Activated CD8-positive, alpha-beta T cell treated with anti-CD3 and anti-CD28 coated beads for 36 hours (primary cell): ENCODE measurements at regions not wholly inside any gene's neighbourhood (a gene's known extent, or its start where the extent isn't known, plus 50 kb on each side); places are given as distances from the start of the nearest gene placed in this dataset.

ENCODE experiments used
- ATAC-seq: fragments of 200-7000 bp; cut with Tn5 transposase; one replicate; pipeline ENCODE4 v1.10.0; 2021; ENCODE audit warnings: mild to moderate bottlenecking, moderate library complexity
- CTCF ChIA-PET: fragments of 350-600 bp; sonication (Branson Sonifier 250); formaldehyde crosslinking; loops from one replicate; lab custom pipeline; 2021; ENCODE audit warnings: antibody characterized with exemption; lab: Charles Lee
- POLR2A ChIA-PET: fragments of 350-600 bp; sonication (Branson Sonifier 250); formaldehyde crosslinking; loops from one replicate; lab custom pipeline; 2021; ENCODE audit warnings: antibody characterized with exemption; lab: Charles Lee
- DNase-seq: peaks from one replicate; pipeline ENCODE4 v3.0.0-alpha.2; 2020
- H3K27ac Mint-ChIP-seq: one replicate; pipeline ENCODE4 v1.8.0; 2021; ENCODE audit warnings: mild to moderate bottlenecking, mixed read lengths
- H3K27me3 Mint-ChIP-seq: one replicate; pipeline ENCODE4 v1.8.0; 2021; ENCODE audit warnings: mixed read lengths
- H3K36me3 Mint-ChIP-seq: one replicate; pipeline ENCODE4 v1.8.0; 2021; ENCODE audit warnings: low read depth, mixed read lengths
- H3K4me1 Mint-ChIP-seq: one replicate; pipeline ENCODE4 v1.8.0; 2021; ENCODE audit warnings: low read depth, mixed read lengths
- H3K4me3 Mint-ChIP-seq: one replicate; pipeline ENCODE4 v1.8.0; 2021; ENCODE audit warnings: mild to moderate bottlenecking, moderate library complexity, mixed read lengths
- H3K9me3 Mint-ChIP-seq: one replicate; pipeline ENCODE4 v1.8.0; 2021; ENCODE audit warnings: mixed read lengths
- CTCF ChIP-seq: fragments of 200-600 bp; IDR thresholded peaks from one replicate; pipeline ENCODE4 v1.8.0; 2022; ENCODE audit warnings: antibody characterized with exemption, mild to moderate bottlenecking
- intact Hi-C: fragments of 100-400 bp; cut with micrococcal nuclease; formaldehyde crosslinking; loops from one replicate; pipeline ENCODE4 v1.10.0; 2022

GRCh38 chr2:2940061-2940460 lies 437.6 kb downstream of the EIPR1 start:
- intact Hi-C loops, result no loop called here
- H3K9me3 Mint-ChIP-seq, result peaks cover 8% of the 10 kb centered on the region
- ATAC-seq (no peak), DNase-seq (no peak)
- POLR2A ChIA-PET, result interaction anchor here (0.6 kb wide), 1 partner anchor 1374 kb away, joined by 3 read pairs; no protein-coding TSS in a partner anchor
- no peak for TF ChIP-seq CTCF
- CTCF ChIA-PET, result no interaction called here
- no peaks in the 10 kb centered on the region for H3K27me3 Mint-ChIP-seq
- no peak overlapping the region for H3K4me3 Mint-ChIP-seq
- no peaks in the 10 kb centered on the region for H3K4me1 Mint-ChIP-seq
- H3K36me3 Mint-ChIP-seq, result no peaks in the 10 kb centered on the region
- H3K27ac Mint-ChIP-seq, result no peak overlapping the region

- ATAC-seq (no peak), DNase-seq (no peak)
- no peaks in the 10 kb centered on the region for H3K36me3 Mint-ChIP-seq
- intact Hi-C loops, result no loop called here
- no peak overlapping the region for H3K27ac Mint-ChIP-seq
- no peak overlapping the region for H3K4me3 Mint-ChIP-seq
- no peaks in the 10 kb centered on the region for H3K4me1 Mint-ChIP-seq
- ChIA-PET CTCF (no interaction called here), POLR2A (interaction anchor here (0.6 kb wide), 1 partner anchor 1375 kb away, joined by 3 read pairs; no protein-coding TSS in a partner anchor)
- peaks cover 8% of the 10 kb centered on the region for H3K9me3 Mint-ChIP-seq
- H3K27me3 Mint-ChIP-seq, result no peaks in the 10 kb centered on the region
- TF ChIP-seq CTCF, result no peak
Observed at GRCh38 chr2:2939078-2939795, 438.4 kb downstream of the EIPR1 start.

- H3K4me1 Mint-ChIP-seq, result no peaks in the 10 kb centered on the region
- TF ChIP-seq CTCF, result no peak
- DNase-seq, result no peak
- ChIA-PET CTCF (no interaction called here), POLR2A (no interaction called here)
- no peaks in the 10 kb centered on the region for H3K36me3 Mint-ChIP-seq
- no peak overlapping the region for H3K27ac Mint-ChIP-seq
- no peak overlapping the region for H3K4me3 Mint-ChIP-seq
- intact Hi-C loops, result no loop called here
- peaks cover 8% of the 10 kb centered on the region for H3K9me3 Mint-ChIP-seq
- no peak for ATAC-seq
- H3K27me3 Mint-ChIP-seq, result no peaks in the 10 kb centered on the region
Observed at GRCh38 chr2:2938481-2938880, 439.1 kb downstream of the EIPR1 start.

- ChIA-PET POLR2A (no interaction called here), CTCF (no interaction called here)
- Mint-ChIP-seq H3K27me3 (peaks cover 2% of the 10 kb centered on the region), H3K4me3 (no peak overlapping the region), H3K4me1 (no peaks in the 10 kb centered on the region), H3K36me3 (no peaks in the 10 kb centered on the region), H3K27ac (no peak overlapping the region), H3K9me3 (peaks cover 8% of the 10 kb centered on the region)
- ATAC-seq (no peak), DNase-seq (no peak)
- intact Hi-C loops, result no loop called here
- no peak for TF ChIP-seq CTCF
Observed at GRCh38 chr2:2935445-2936149, 442.0 kb downstream of the EIPR1 start.

- Mint-ChIP-seq H3K27me3 (peaks cover 2% of the 10 kb centered on the region), H3K27ac (no peak overlapping the region), H3K4me3 (no peak overlapping the region), H3K9me3 (peaks cover 13% of the 10 kb centered on the region), H3K36me3 (no peaks in the 10 kb centered on the region), H3K4me1 (no peaks in the 10 kb centered on the region)
- ATAC-seq (no peak), DNase-seq (no peak)
- CTCF ChIA-PET, result no interaction called here
- POLR2A ChIA-PET, result no interaction called here
- no peak for TF ChIP-seq CTCF
- intact Hi-C loops, result no loop called here
Observed at GRCh38 chr2:2933426-2933825, 444.2 kb downstream of the EIPR1 start.
